Loucy (cell line): ENCODE measurements at regions not wholly inside any gene's neighbourhood (a gene's known extent, or its start where the extent isn't known, plus 50 kb on each side); places are given as distances from the start of the nearest gene placed in this dataset.

Source experiments
- H2AFZ ChIP-seq: fragments of 200-600 bp; sonication (generic); 2 replicates; pipeline ENCODE4 v1.6.0; 2016; ENCODE audit warnings: antibody characterized with exemption, mild to moderate bottlenecking, low read length, moderate library complexity
- H3F3A ChIP-seq: fragments of 200-600 bp; 2 replicates; pipeline ENCODE4 v1.6.0; 2016; ENCODE audit warnings: antibody characterized with exemption, low read depth, mild to moderate bottlenecking
- H3K27me3 ChIP-seq: fragments of 200-600 bp; sonication (generic); 2 replicates; pipeline ENCODE4 v1.6.1; 2014; ENCODE audit warnings: low read length, mild to moderate bottlenecking; ENCODE audit not compliant: insufficient read depth, poor library complexity, severe bottlenecking
- H3K36me3 ChIP-seq: fragments of 200-600 bp; sonication (generic); 2 replicates; pipeline ENCODE4 v1.6.1; 2016; ENCODE audit warnings: low read length; ENCODE audit not compliant: insufficient read depth
- H3K4me1 ChIP-seq: fragments of 200-600 bp; sonication (generic); 2 replicates; pipeline ENCODE4 v1.5.1; 2014; ENCODE audit warnings: low read length, mild to moderate bottlenecking; ENCODE audit not compliant: insufficient read depth, poor library complexity, severe bottlenecking
- H3K4me2 ChIP-seq: fragments of 200-600 bp; sonication (generic); 2 replicates; pipeline ENCODE4 v1.6.0; 2014; ENCODE audit warnings: antibody characterized with exemption, low read length, low read depth, mild to moderate bottlenecking; ENCODE audit not compliant: poor library complexity, severe bottlenecking
- H3K4me3 ChIP-seq: fragments of 200-600 bp; sonication (generic); 2 replicates; pipeline ENCODE4 v1.5.1; 2014; ENCODE audit warnings: low read length, mild to moderate bottlenecking, mixed read lengths; ENCODE audit not compliant: poor library complexity, severe bottlenecking
- H3K79me2 ChIP-seq: fragments of 200-600 bp; sonication (generic); 2 replicates; pipeline ENCODE4 v1.6.1; 2014; ENCODE audit warnings: low read length; ENCODE audit not compliant: insufficient read depth
- H3K9ac ChIP-seq: fragments of 200-600 bp; sonication (generic); 2 replicates; pipeline ENCODE4 v1.6.0; 2014; ENCODE audit warnings: mild to moderate bottlenecking, low read depth, low read length, moderate library complexity; ENCODE audit not compliant: poor library complexity, severe bottlenecking
- H3K9me2 ChIP-seq: fragments of 200-600 bp; sonication (generic); replicated peaks from 2 replicates; pipeline ENCODE4 v1.6.1; 2016; ENCODE audit warnings: low read depth, low read length, mixed read lengths
- H3K9me3 ChIP-seq: fragments of 200-600 bp; sonication (generic); 2 replicates; pipeline ENCODE4 v1.6.1; 2014; ENCODE audit warnings: mild to moderate bottlenecking, antibody characterized with exemption, low read length, low read depth; ENCODE audit not compliant: insufficient read depth
- H4K20me1 ChIP-seq: fragments of 200-600 bp; sonication (generic); 2 replicates; pipeline ENCODE4 v1.6.0; 2014; ENCODE audit warnings: antibody characterized with exemption, low read length, mild to moderate bottlenecking; ENCODE audit not compliant: insufficient read depth, poor library complexity, severe bottlenecking
- EZH2phosphoT487 ChIP-seq: fragments of 200-600 bp; IDR thresholded peaks from 2 replicates; pipeline ENCODE4 v1.6.1; 2018; ENCODE audit warnings: antibody characterized with exemption, mild to moderate bottlenecking, moderate library complexity, borderline replicate concordance
- TF ChIP-seq, protein P1 (sequence below): fragments of 200-600 bp; sonication (generic); conservative IDR thresholded peaks from 2 replicates; pipeline ENCODE4 v1.5.1; 2014; ENCODE audit warnings: mild to moderate bottlenecking, antibody characterized with exemption, low read length

GRCh38 chr6:1136415-1136774 is 175.5 kb upstream of the FOXQ1 start:
- H3K4me2 ChIP-seq, result no peak overlapping the region
- H3K4me3 ChIP-seq, result no peak overlapping the region
- no peak overlapping the region for H2AFZ ChIP-seq
- H3K9me2 ChIP-seq, result no peaks in the 10 kb centered on the region
- no peaks in the 10 kb centered on the region for H3K27me3 ChIP-seq
- H3K4me1 ChIP-seq, result no peaks in the 10 kb centered on the region
- no peak for TF ChIP-seq EZH2phosphoT487
- TF ChIP-seq, protein P1, sequence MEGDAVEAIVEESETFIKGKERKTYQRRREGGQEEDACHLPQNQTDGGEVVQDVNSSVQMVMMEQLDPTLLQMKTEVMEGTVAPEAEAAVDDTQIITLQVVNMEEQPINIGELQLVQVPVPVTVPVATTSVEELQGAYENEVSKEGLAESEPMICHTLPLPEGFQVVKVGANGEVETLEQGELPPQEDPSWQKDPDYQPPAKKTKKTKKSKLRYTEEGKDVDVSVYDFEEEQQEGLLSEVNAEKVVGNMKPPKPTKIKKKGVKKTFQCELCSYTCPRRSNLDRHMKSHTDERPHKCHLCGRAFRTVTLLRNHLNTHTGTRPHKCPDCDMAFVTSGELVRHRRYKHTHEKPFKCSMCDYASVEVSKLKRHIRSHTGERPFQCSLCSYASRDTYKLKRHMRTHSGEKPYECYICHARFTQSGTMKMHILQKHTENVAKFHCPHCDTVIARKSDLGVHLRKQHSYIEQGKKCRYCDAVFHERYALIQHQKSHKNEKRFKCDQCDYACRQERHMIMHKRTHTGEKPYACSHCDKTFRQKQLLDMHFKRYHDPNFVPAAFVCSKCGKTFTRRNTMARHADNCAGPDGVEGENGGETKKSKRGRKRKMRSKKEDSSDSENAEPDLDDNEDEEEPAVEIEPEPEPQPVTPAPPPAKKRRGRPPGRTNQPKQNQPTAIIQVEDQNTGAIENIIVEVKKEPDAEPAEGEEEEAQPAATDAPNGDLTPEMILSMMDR, result no peak
- H3K9ac ChIP-seq, result no peak overlapping the region
- no peaks in the 10 kb centered on the region for H3K9me3 ChIP-seq
- H3F3A ChIP-seq, result no peaks in the 10 kb centered on the region
- no peaks in the 10 kb centered on the region for H3K36me3 ChIP-seq
- no peaks in the 10 kb centered on the region for H3K79me2 ChIP-seq
- H4K20me1 ChIP-seq, result no peaks in the 10 kb centered on the region

DNA sequence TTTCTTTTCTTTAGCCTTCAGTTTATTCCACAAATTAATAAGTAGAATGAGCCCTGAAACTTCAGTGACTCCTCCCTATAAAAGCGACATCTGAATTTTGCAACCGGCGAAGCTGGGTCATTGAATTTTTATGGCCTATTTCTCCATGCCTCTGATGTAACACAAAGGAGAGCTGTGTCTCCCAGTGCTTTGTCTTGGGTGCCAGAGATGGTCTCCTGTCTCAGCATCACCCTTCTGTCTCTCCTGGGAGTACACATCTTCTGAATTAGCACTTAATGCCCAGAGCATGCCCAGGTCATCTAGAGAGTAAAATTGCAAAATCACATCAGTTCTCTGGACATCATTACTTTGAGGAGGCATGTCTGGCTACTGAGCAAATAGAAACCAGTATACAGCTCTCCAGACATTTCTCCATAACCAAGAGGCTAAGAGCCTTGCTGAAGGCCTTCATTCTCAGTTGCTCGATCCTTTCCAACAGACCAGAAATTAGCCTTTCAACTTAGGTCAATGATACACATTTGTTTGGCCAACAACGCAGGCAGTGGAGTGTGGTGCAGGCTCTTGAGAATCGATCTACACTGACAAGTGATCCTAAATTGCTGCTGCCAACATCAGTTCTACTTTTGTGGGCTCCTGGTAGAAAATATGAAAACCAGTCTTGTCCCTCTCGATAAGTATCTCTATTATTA is 176.0 kb upstream of the FOXQ1 start:
- no peaks in the 10 kb centered on the region for H3K9me2 ChIP-seq
- no peaks in the 10 kb centered on the region for H3K4me1 ChIP-seq
- no peak overlapping the region for H3K9ac ChIP-seq
- H3K4me3 ChIP-seq, result no peak overlapping the region
- no peaks in the 10 kb centered on the region for H3K9me3 ChIP-seq
- no peaks in the 10 kb centered on the region for H3K79me2 ChIP-seq
- H3K36me3 ChIP-seq, result no peaks in the 10 kb centered on the region
- H3K27me3 ChIP-seq, result no peaks in the 10 kb centered on the region
- no peak overlapping the region for H2AFZ ChIP-seq
- H3F3A ChIP-seq, result no peaks in the 10 kb centered on the region
- TF ChIP-seq, protein P1, result no peak
- no peak overlapping the region for H3K4me2 ChIP-seq
- H4K20me1 ChIP-seq, result no peaks in the 10 kb centered on the region

- Histone ChIP-seq H3K27me3 (no peaks in the 10 kb centered on the region), H3K4me1 (no peaks in the 10 kb centered on the region), H3K36me3 (no peaks in the 10 kb centered on the region), H3K9me3 (no peaks in the 10 kb centered on the region), H3K79me2 (no peaks in the 10 kb centered on the region), H3K9ac (no peak overlapping the region), H3K4me2 (no peak overlapping the region), H3K9me2 (no peaks in the 10 kb centered on the region), H2AFZ (no peak overlapping the region), H3F3A (no peaks in the 10 kb centered on the region), H3K4me3 (no peak overlapping the region), H4K20me1 (no peaks in the 10 kb centered on the region)
- TF ChIP-seq, protein P1, result no peak
- no peak for TF ChIP-seq EZH2phosphoT487
These were observed 180.4 kb upstream of the FOXQ1 start for GRCh38 chr6:1131285-1132079.
